ENCODE measurements at regions not wholly inside any gene's neighbourhood (a gene's known extent, or its start where the extent isn't known, plus 50 kb on each side); places are given as distances from the start of the nearest gene placed in this dataset.

DNA sequence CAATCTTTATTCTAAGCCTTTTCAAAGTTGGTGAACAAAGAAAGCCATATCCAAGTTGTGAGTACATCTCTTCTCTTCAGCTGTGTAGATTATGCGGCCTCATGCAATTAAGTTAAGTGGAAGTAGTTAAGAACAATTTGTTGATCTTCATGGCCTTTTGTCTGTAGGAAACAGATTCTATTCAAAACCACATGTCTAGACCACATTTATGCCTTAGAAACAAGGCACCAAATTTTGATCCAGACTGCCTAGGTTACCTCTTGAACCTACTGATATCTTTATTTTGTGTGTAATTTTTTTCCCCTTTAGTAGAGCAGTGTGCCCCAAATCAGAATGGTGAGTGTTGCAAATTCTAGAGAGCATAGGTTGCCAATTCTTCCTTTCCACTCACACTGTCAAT, 101.6 kb upstream of the CERS6 start:
- TF ChIP-seq EZH2 (IDR thresholded peaks at IDR 0.05; ENCODE audit: insufficient read depth, poor library complexity, severe bottlenecking) (no peak), EZH2phosphoT487 (IDR thresholded peaks at IDR 0.05; ENCODE audit: insufficient read depth, low read depth) (no peak)
